WI38 (cell line): ENCODE measurements at regions not wholly inside any gene's neighbourhood (a gene's known extent, or its start where the extent isn't known, plus 50 kb on each side); places are given as distances from the start of the nearest gene placed in this dataset.

ENCODE experiments used
- H3K4me3 ChIP-seq: 2 replicates; pipeline ENCODE4 v1.5.1; 2011; ENCODE audit warnings: low read depth, mild to moderate bottlenecking, control low read depth, low read length
- CTCF ChIP-seq: IDR thresholded peaks from 2 replicates; pipeline ENCODE4 v1.5.1; 2012; ENCODE audit warnings: low read depth, mild to moderate bottlenecking, control low read depth, low read length

GRCh38 chr3:34296796-34297195 is 498.4 kb downstream of the PDCD6IP start:
- no peak for TF ChIP-seq CTCF
- H3K4me3 ChIP-seq: no peak overlapping the region

- no peak for TF ChIP-seq CTCF
- no peak overlapping the region for H3K4me3 ChIP-seq
These were observed 500.2 kb downstream of the PDCD6IP start for GRCh38 chr3:34298653-34299052.

- no peak for TF ChIP-seq CTCF
- no peak overlapping the region for H3K4me3 ChIP-seq
These were observed 502.2 kb downstream of the PDCD6IP start for GRCh38 chr3:34300621-34301020.

- H3K4me3 ChIP-seq: no peak overlapping the region
- no peak for TF ChIP-seq CTCF
These were observed 502.9 kb downstream of the PDCD6IP start for GRCh38 chr3:34301313-34301712.

GRCh38 chr3:34305266-34305665 is 506.8 kb downstream of the PDCD6IP start:
- no peak for TF ChIP-seq CTCF
- no peak overlapping the region for H3K4me3 ChIP-seq

GRCh38 chr3:34312684-34313083 is 514.3 kb downstream of the PDCD6IP start:
- H3K4me3 ChIP-seq: no peak overlapping the region
- no peak for TF ChIP-seq CTCF

GRCh38 chr3:34319881-34320280 is 521.5 kb downstream of the PDCD6IP start:
- no peak overlapping the region for H3K4me3 ChIP-seq
- TF ChIP-seq CTCF: no peak
